GM23338 (cell line): ENCODE measurements at regions not wholly inside any gene's neighbourhood (a gene's known extent, or its start where the extent isn't known, plus 50 kb on each side); places are given as distances from the start of the nearest gene placed in this dataset.

Source experiments
- ATAC-seq: fragments of 200-7000 bp; cut with Tn5 transposase; 3 replicates; pipeline ENCODE4 v1.9.1; 2020
- DNase-seq: peaks from one replicate; pipeline ENCODE4 v3.0.0-alpha.2; 2015; ENCODE audit warnings: low spot score
- H2AFZ ChIP-seq: fragments of 200-600 bp; sonication (generic); 2 replicates; pipeline ENCODE4 v1.8.0; 2016; ENCODE audit warnings: antibody characterized with exemption, mild to moderate bottlenecking, moderate library complexity
- H3F3A ChIP-seq: fragments of 200-600 bp; sonication (generic); replicated peaks from 2 replicates; pipeline ENCODE4 v1.8.0; 2017; ENCODE audit warnings: antibody characterized with exemption, mixed run types, low read depth
- H3K27ac ChIP-seq: fragments of 200-600 bp; sonication (generic); 2 replicates; pipeline ENCODE4 v1.6.1; 2016; ENCODE audit warnings: low read depth
- H3K27me3 ChIP-seq: fragments of 200-600 bp; sonication (generic); 2 replicates; pipeline ENCODE4 v1.8.0; 2016; ENCODE audit warnings: mild to moderate bottlenecking, mixed run types, moderate library complexity; ENCODE audit not compliant: insufficient read depth
- H3K36me3 ChIP-seq: fragments of 200-600 bp; sonication (generic); 2 replicates; pipeline ENCODE4 v1.8.0; 2016; ENCODE audit warnings: mild to moderate bottlenecking; ENCODE audit not compliant: insufficient read depth
- H3K4me1 ChIP-seq: fragments of 200-600 bp; sonication (generic); 2 replicates; pipeline ENCODE4 v1.8.0; 2016; ENCODE audit warnings: mild to moderate bottlenecking, moderate library complexity; ENCODE audit not compliant: insufficient read depth
- H3K4me2 ChIP-seq: fragments of 200-600 bp; sonication (generic); 2 replicates; pipeline ENCODE4 v1.7.1; 2017; ENCODE audit warnings: mixed run types
- H3K4me3 ChIP-seq: fragments of 200-600 bp; sonication (generic); 2 replicates; pipeline ENCODE4 v1.6.1; 2016; ENCODE audit warnings: mixed run types
- H3K79me2 ChIP-seq: fragments of 200-600 bp; sonication (generic); replicated peaks from 2 replicates; pipeline ENCODE4 v1.8.0; 2017; ENCODE audit warnings: mild to moderate bottlenecking; ENCODE audit not compliant: insufficient read depth
- H3K9me2 ChIP-seq: fragments of 200-600 bp; sonication (generic); 2 replicates; pipeline ENCODE4 v1.8.0; 2017; ENCODE audit not compliant: insufficient read depth
- H4K20me1 ChIP-seq: fragments of 200-600 bp; sonication (generic); replicated peaks from 2 replicates; pipeline ENCODE4 v1.8.0; 2017; ENCODE audit warnings: mild to moderate bottlenecking; ENCODE audit not compliant: insufficient read depth
- H3K27ac Mint-ChIP-seq: 2 replicates; pipeline ENCODE4 v1.8.0; 2020; ENCODE audit warnings: inconsistent platforms, mild to moderate bottlenecking, moderate library complexity, mixed read lengths
- H3K27me3 Mint-ChIP-seq: 3 replicates; pipeline ENCODE4 v1.8.0; 2022; ENCODE audit warnings: low read depth, mild to moderate bottlenecking, moderate library complexity, mixed read lengths, inconsistent platforms; ENCODE audit not compliant: insufficient read depth, poor library complexity
- H3K36me3 Mint-ChIP-seq: 3 replicates; pipeline ENCODE4 v1.8.0; 2021; ENCODE audit warnings: low read depth, mild to moderate bottlenecking, inconsistent platforms, moderate library complexity, mixed read lengths
- H3K4me1 Mint-ChIP-seq: 3 replicates; pipeline ENCODE4 v1.8.0; 2020; ENCODE audit warnings: mild to moderate bottlenecking, inconsistent platforms, mixed read lengths
- H3K4me3 Mint-ChIP-seq: 3 replicates; pipeline ENCODE4 v1.8.0; 2021; ENCODE audit warnings: moderate library complexity, mild to moderate bottlenecking, inconsistent platforms, mixed read lengths
- H3K9me3 Mint-ChIP-seq: 3 replicates; pipeline ENCODE4 v1.8.0; 2020; ENCODE audit warnings: moderate library complexity, mild to moderate bottlenecking, inconsistent platforms, mixed read lengths
- CREB1 ChIP-seq: fragments of 250-450 bp; sonication (Bioruptor Pico); IDR thresholded peaks from 2 replicates; pipeline ENCODE4 v1.5.0; 2020; ENCODE audit warnings: low read depth, mild to moderate bottlenecking, moderate library complexity
- CTCF ChIP-seq, 2 experiments: fragments of 200-600 bp in 1 of 2; sonication (generic) in 1 of 2; conservative IDR thresholded peaks; 2 replicates each; pipeline versions ENCODE4 v1.5.1 to v1.6.1; 2016 to 2017; ENCODE audit warnings: antibody characterized with exemption in 2 of 2, low read depth in 2 of 2, mild to moderate bottlenecking in 2 of 2, moderate library complexity in 1 of 2
- ETS1 ChIP-seq: IDR thresholded peaks from 2 replicates; pipeline ENCODE4 v1.6.1; 2016; ENCODE audit warnings: antibody characterized with exemption
- EZH2 ChIP-seq: fragments of 200-600 bp; sonication (generic); IDR thresholded peaks from one replicate; pipeline ENCODE4 v1.8.0; 2017; ENCODE audit warnings: antibody characterized with exemption, mild to moderate bottlenecking, low read depth; ENCODE audit not compliant: unreplicated experiment
- EZH2phosphoT487 ChIP-seq: fragments of 200-600 bp; sonication (generic); IDR thresholded peaks from one replicate; pipeline ENCODE4 v1.8.1; 2018; ENCODE audit warnings: antibody characterized with exemption; ENCODE audit not compliant: unreplicated experiment
- JUNB ChIP-seq: IDR thresholded peaks from one replicate; pipeline ENCODE4 v1.6.1; 2016; ENCODE audit warnings: antibody characterized with exemption; ENCODE audit not compliant: unreplicated experiment
- NANOG ChIP-seq: IDR thresholded peaks from 2 replicates; pipeline ENCODE4 v1.6.1; 2016; ENCODE audit warnings: antibody characterized with exemption, borderline replicate concordance
- POLR2AphosphoS5 ChIP-seq: IDR thresholded peaks from 2 replicates; pipeline ENCODE4 v1.6.1; 2016; ENCODE audit warnings: antibody characterized with exemption, low read depth
- REST ChIP-seq: IDR thresholded peaks from one replicate; pipeline ENCODE4 v1.6.1; 2018; ENCODE audit warnings: antibody characterized with exemption; ENCODE audit not compliant: unreplicated experiment
- STAT1 ChIP-seq: IDR thresholded peaks from one replicate; pipeline ENCODE4 v1.6.1; 2016; ENCODE audit warnings: antibody characterized with exemption; ENCODE audit not compliant: unreplicated experiment
- ZNF114 ChIP-seq: fragments of 250-450 bp; sonication (Bioruptor Pico); IDR thresholded peaks from 2 replicates; pipeline ENCODE4 v1.5.0; 2020; ENCODE audit warnings: mild to moderate bottlenecking, moderate library complexity
- ZNF331 ChIP-seq: fragments of 250-450 bp; sonication (Bioruptor Pico); IDR thresholded peaks from 2 replicates; pipeline ENCODE4 v1.5.0; 2020; ENCODE audit warnings: low read depth, mild to moderate bottlenecking, moderate library complexity
- ZNF462 ChIP-seq: fragments of 250-450 bp; sonication (Bioruptor Pico); IDR thresholded peaks from 2 replicates; pipeline ENCODE4 v1.5.0; 2020; ENCODE audit warnings: mild to moderate bottlenecking, moderate library complexity

- Histone ChIP-seq H2AFZ (no peak overlapping the region), H3K27me3 (no peaks in the 10 kb centered on the region), H3F3A (no peaks in the 10 kb centered on the region), H3K9me2 (no peaks in the 10 kb centered on the region; the same call in 1 of the 2 replicates), H3K4me1 (peaks cover 6% of the 10 kb centered on the region; the same call in 1 of the 2 replicates), H3K36me3 (no peaks in the 10 kb centered on the region), H4K20me1 (no peaks in the 10 kb centered on the region), H3K79me2 (no peaks in the 10 kb centered on the region), H3K4me2 (no peak overlapping the region), H3K4me3 (no peak overlapping the region), H3K27ac (no peak overlapping the region)
- Mint-ChIP-seq H3K27me3 (peaks cover 9% of the 10 kb centered on the region), H3K27ac (no peak overlapping the region), H3K4me3 (no peak overlapping the region), H3K9me3 (peaks cover 6% of the 10 kb centered on the region; the same call in 2 of the 3 replicates), H3K36me3 (peaks cover 4% of the 10 kb centered on the region; the same call in 1 of the 3 replicates), H3K4me1 (peaks cover 21% of the 10 kb centered on the region)
- no peak for DNase-seq
- TF ChIP-seq CTCF (conservative IDR thresholded peaks at IDR 0.05; ENCODE audit: low read depth in 2 of 2): no peak
- no peak for TF ChIP-seq ETS1
- TF ChIP-seq CREB1 (CRISPR knock-in tag): no peak
- TF ChIP-seq REST: no peak
- TF ChIP-seq POLR2AphosphoS5: no peak
- no peak for TF ChIP-seq ZNF114 (CRISPR knock-in tag)
- TF ChIP-seq STAT1: no peak
- no peak for TF ChIP-seq EZH2phosphoT487
- TF ChIP-seq ZNF462: no peak
- TF ChIP-seq JUNB: no peak
- TF ChIP-seq ZNF331: no peak
- TF ChIP-seq EZH2: no peak
- TF ChIP-seq NANOG: no peak
- ATAC-seq: no peak
These were observed 354.1 kb downstream of the EIPR1 start for GRCh38 chr2:3023531-3023930.
